AG10803 (cell line): ENCODE measurements at regions not wholly inside any gene's neighbourhood (a gene's known extent, or its start where the extent isn't known, plus 50 kb on each side); places are given as distances from the start of the nearest gene placed in this dataset.

Experiments used
- DNase-seq: peaks from one replicate; pipeline ENCODE4 v3.0.0; 2010; ENCODE audit warnings: low read depth
- H3K4me3 ChIP-seq: 2 replicates; pipeline ENCODE4 v1.5.1; 2011; ENCODE audit warnings: mild to moderate bottlenecking, low read length, control low read depth
- TF ChIP-seq, protein P1 (sequence below): conservative IDR thresholded peaks from 2 replicates; pipeline ENCODE4 v1.5.1; 2011; ENCODE audit warnings: mild to moderate bottlenecking, low read length, control low read depth, inconsistent platforms

DNA sequence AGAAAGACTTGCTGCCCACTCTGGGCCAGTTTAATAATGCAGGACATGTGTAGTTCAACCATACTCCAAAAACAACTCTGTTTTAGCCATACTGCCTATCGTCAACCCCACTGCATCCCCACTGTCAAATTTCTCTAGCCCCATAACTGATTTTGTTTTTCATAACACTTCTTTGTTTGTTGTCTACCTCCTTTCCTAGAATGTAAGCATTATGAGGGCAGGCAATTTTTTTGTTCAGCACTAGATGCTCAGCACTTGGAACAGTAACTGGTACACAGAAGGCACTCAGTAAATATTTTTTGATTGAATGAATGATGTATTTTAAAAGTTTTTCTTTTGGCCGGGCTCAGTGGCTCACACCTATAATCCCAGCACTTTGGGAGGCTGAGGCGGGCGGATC is 183.8 kb upstream of the MKLN1 start:
- no peak overlapping the region for H3K4me3 ChIP-seq
- TF ChIP-seq, protein P1, sequence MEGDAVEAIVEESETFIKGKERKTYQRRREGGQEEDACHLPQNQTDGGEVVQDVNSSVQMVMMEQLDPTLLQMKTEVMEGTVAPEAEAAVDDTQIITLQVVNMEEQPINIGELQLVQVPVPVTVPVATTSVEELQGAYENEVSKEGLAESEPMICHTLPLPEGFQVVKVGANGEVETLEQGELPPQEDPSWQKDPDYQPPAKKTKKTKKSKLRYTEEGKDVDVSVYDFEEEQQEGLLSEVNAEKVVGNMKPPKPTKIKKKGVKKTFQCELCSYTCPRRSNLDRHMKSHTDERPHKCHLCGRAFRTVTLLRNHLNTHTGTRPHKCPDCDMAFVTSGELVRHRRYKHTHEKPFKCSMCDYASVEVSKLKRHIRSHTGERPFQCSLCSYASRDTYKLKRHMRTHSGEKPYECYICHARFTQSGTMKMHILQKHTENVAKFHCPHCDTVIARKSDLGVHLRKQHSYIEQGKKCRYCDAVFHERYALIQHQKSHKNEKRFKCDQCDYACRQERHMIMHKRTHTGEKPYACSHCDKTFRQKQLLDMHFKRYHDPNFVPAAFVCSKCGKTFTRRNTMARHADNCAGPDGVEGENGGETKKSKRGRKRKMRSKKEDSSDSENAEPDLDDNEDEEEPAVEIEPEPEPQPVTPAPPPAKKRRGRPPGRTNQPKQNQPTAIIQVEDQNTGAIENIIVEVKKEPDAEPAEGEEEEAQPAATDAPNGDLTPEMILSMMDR = no peak
- DNase-seq = no peak

DNA sequence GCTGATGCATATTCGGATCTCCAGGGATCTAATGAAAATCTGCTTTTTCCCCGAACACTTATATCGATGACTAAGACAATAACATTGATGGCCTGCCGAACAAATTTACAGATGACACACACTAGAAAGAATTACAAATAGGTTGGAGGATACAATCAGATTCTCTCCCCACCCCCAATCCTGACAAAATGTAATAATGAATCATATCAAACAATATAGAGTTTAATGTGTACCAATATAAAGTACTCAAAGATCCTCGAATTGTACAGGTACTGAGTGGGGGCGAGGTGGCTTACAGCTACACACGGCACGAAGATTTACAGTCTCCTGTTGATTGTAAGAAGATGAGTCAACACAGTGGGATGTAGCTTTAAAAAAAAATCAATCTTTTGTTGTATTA is 182.7 kb upstream of the MKLN1 start:
- TF ChIP-seq, protein P1 = no peak
- no peak overlapping the region for H3K4me3 ChIP-seq
- no peak for DNase-seq

DNA sequence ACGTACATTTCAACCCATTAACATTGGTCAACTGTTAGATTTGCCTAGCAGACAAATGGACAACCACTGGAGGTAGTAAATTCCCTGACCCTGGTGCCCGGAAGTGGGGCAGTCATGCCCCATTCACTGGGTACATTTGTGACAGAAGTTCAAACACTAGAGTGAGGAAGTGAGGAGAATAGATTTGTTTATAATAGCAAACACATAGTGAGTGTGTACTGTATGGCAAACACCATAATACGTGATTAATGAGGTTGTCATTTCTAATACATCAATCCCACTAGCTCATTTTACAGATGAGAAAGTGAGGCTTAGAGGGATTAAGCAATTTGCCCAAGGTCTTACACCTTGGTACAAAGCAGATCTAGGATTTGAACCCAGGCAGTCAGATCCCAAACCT is 181.9 kb upstream of the MKLN1 start:
- no peak overlapping the region for H3K4me3 ChIP-seq
- DNase-seq = no peak
- TF ChIP-seq, protein P1 = no peak

DNA sequence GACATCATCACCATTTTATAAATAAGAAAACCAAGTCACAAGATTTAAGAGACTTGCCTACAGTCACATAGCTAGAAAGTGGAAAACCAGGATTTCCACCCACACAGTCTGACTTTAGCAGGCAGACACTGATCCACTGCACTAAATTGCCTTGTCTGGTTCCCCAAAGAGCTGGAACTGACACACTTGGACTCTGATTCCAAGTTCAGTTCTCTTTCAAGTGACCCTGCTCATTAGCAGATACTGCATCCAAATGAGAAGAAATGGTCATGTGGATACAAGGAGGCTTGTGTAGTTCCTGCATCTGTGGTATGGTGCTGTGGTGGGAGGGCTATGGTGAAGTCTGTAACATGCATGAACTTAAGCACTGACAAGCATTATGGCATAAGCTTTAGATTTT is 180.1 kb upstream of the MKLN1 start:
- DNase-seq = no peak
- TF ChIP-seq, protein P1 = no peak
- H3K4me3 ChIP-seq = no peak overlapping the region

DNA sequence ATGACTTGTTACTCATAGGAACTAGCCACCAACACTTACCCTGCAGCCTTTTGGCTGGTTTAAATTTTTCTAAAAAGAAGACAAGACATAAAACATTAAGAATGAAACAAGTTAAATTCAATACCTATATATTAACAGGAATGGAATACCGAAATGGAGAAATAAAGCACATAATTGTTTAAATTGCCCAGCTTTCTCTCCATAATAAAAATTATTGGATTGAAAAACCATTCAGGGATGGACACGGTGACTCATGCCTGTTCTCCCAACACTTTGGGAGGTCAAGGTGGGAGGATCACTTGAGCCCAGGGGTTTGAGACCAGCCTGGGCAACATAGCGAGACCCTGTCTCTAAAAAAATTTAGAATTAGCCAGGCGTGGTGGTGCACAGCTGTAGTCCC is 179.4 kb upstream of the MKLN1 start:
- H3K4me3 ChIP-seq = no peak overlapping the region
- TF ChIP-seq, protein P1 = no peak
- DNase-seq = no peak

DNA sequence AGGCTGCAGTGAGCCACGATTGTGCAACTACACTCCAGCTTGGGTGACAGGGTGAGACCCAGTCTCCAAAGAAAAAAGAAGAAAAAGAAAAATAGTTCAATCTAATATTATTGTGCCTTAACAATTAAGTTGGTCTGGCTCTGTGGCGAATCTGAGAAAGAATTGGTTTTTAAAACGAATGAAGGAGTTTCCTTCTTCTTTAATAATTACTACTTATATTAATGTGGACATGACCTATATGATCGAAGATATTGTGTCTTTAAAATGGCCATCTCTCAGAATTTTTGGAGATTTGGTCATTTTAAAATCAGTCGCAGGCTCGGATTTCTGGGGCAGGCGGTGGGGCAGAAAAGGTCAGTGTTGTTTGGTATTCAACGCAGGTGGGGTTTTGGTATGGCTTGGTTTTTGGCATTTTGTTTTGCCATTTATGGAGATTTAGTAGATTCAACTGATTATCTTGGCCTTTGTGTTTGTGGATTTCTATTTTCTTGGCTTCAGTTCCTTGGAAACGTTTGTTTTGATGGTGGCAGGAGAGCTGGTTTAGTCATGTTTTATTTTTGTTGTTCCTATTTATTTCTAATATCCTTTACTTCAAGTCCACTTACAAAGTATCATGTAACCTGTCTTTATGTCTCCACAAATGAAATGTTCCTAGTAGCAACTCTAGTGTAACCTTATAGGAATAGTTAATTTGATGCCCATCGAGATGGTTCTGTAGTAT is 178.8 kb upstream of the MKLN1 start:
- TF ChIP-seq, protein P1 = no peak
- DNase-seq = no peak
- H3K4me3 ChIP-seq = no peak overlapping the region

DNA sequence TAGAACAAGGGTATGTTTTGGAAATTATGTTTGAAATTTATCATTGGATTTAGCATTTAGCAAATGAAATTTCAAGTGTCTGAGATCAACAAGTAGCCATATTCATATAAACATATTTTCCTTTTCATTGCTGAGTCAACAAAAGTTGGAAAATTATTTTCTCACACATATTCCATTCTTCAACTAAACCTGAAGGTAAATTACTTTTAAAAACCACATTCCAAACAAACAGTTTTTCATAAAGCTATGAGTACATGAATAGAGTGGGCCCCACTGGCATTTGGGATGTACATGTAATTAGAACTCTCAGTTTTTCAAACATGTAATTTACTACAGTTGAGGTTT is 178.3 kb upstream of the MKLN1 start:
- TF ChIP-seq, protein P1 = no peak
- no peak overlapping the region for H3K4me3 ChIP-seq
- no peak for DNase-seq
